T47D (cell line): ENCODE measurements at regions not wholly inside any gene's neighbourhood (a gene's known extent, or its start where the extent isn't known, plus 50 kb on each side); places are given as distances from the start of the nearest gene placed in this dataset.
"Not testable (repeated sequence)": the region's sequence is repeated elsewhere in the genome, so short reads cannot be mapped to it uniquely, and the experiment has no call there.

Source experiments
- DNase-seq, 2 experiments: peaks; one replicate each; pipeline versions ENCODE4 v3.0.0 to v3.0.0-alpha.2; 2011 to 2012; ENCODE audit warnings: low read depth in 1 of 2, low spot score in 1 of 2
- JUND ChIP-seq: IDR thresholded peaks from 2 replicates; pipeline ENCODE4 v1.6.1; 2012; ENCODE audit warnings: low read depth
- in situ Hi-C: cut with HindIII; loops from 2 replicates; pipeline ENCODE4 v1.10.0; 2016; ENCODE audit warnings: low sequenced_read_pairs, low pct_unique_long_range_greater_than_20kb

DNA sequence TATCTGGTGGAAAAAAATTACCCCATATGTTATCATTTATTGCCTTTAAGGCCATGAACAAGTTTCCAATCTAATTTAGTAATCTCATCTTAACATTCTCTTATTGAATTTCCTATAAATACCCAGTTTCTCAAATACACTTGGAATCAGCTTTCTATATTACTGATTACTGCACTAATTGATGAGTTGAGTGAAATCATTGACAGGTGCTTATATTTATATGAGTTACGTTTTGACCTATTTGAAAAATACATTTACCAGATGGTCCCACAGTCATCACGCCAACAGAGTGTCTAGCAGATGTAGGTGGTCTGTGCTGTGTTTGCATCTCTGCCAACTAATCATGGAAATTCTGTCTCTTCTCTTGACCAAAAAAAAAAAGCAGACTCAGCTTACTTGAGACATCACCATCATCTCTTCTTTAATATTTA, 307.3 kb upstream of the NREP start:
- no peak for DNase-seq
- in situ Hi-C loops: no loop called here
- no peak for TF ChIP-seq JUND

DNA sequence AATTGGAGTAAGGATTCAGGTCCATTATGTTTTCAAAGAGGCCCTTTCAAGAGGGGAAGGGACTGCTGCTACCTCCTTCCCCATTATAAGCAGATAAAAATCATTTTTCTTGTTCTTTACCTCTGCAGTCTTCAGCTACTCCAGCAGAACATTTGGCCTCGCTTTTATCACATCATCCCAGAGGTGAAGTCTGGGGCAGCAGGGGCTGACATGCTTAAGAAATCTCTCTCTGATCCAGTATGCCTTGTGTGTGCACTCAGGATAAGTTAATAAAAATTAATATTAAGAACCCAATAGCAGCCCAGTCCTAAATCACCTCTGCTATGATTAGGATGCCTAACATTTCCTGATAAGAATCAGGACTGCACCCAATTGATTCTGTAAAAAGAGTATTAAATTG, 306.9 kb upstream of the NREP start:
- in situ Hi-C loops: no loop called here
- no peak for TF ChIP-seq JUND
- DNase-seq: no peak

GRCh38 chr5:112063191-112063590, 306.2 kb upstream of the NREP start:
- TF ChIP-seq JUND: no peak
- no peak for DNase-seq
- in situ Hi-C loops: no loop called here

DNA sequence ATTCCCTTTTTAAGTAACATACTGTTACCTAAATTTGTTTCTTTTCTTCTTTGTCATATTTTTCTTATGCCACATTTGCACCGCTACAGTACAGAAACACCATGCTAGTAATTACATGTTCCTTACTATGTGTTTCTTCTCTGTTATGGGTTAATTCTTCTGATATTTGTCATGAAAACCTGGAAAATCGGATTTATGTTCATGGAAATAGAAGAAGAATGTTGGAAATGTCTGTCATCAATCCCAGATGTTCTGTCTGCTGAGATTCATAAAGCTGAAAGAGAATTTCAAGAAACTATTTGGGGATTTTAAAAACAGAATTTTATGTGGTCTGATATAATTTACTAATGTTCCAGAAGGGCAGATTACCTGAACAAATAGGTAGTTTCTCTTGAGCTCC, 305.2 kb upstream of the NREP start:
- no peak for DNase-seq
- no peak for TF ChIP-seq JUND
- in situ Hi-C loops: no loop called here

- DNase-seq: no peak
- in situ Hi-C loops: no loop called here
- TF ChIP-seq JUND: no peak
Measured at GRCh38 chr5:112061666-112062065, 304.7 kb upstream of the NREP start.

GRCh38 chr5:112059579-112060135, 302.7 kb upstream of the NREP start:
- in situ Hi-C loops: no loop called here
- no peak for TF ChIP-seq JUND
- no peak for DNase-seq

GRCh38 chr5:112049738-112050137, 292.7 kb upstream of the NREP start:
- in situ Hi-C loops: no loop called here
- no peak for DNase-seq
- no peak for TF ChIP-seq JUND

DNA sequence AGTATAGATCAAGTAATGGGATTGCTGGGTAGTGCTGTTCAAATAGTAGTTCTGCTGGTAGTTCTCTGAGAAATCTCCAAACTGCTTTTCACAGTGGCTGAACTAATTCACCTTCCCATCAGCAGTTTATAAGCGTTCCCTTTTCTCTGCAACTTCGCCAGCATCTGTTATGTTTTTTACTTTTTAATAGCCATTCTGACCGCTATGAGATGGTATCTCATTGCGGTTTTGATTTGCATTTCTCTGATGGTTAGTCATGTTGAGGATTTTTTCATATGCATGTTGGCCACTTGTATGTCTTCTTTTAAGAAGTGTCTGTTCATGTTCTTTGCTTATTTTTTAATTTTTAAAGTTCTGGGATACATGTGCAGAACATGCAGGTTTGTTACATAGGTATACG, 279.2 kb upstream of the NREP start:
- in situ Hi-C loops: no loop called here
- no peak for DNase-seq
- no peak for TF ChIP-seq JUND

GRCh38 chr5:112034421-112034979, 277.5 kb upstream of the NREP start:
- no peak for DNase-seq
- in situ Hi-C loops: no loop called here
- no peak for TF ChIP-seq JUND

GRCh38 chr5:112026879-112027278, 269.9 kb upstream of the NREP start:
- in situ Hi-C loops, DNase-seq: not testable (repeated sequence)

- no peak for TF ChIP-seq JUND
- DNase-seq: no peak
- in situ Hi-C loops: no loop called here
Measured at GRCh38 chr5:112025757-112026156, 268.8 kb upstream of the NREP start.

DNA sequence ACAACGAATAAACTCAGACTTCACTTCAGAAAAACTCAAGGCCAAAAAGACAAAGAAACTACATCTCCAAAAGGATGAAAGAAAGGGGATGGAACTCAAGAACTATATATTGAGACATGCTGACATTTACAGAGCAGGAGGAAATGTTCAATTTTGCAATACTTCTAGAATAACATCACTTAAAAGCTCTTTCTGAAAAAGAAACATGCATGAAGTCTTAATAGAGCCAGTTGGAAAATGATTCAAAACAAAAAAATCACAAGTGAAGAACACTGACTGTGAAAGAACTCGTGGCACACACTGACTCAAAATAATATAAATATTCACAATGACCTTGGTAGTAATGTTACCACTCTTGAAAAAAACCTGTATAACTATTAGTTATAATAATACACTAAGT, 267.8 kb upstream of the NREP start:
- TF ChIP-seq JUND: no peak
- DNase-seq: no peak
- in situ Hi-C loops: no loop called here

- DNase-seq: no peak
- TF ChIP-seq JUND: no peak
- in situ Hi-C loops: no loop called here
Measured at GRCh38 chr5:112024221-112024620, 267.2 kb upstream of the NREP start.

DNA sequence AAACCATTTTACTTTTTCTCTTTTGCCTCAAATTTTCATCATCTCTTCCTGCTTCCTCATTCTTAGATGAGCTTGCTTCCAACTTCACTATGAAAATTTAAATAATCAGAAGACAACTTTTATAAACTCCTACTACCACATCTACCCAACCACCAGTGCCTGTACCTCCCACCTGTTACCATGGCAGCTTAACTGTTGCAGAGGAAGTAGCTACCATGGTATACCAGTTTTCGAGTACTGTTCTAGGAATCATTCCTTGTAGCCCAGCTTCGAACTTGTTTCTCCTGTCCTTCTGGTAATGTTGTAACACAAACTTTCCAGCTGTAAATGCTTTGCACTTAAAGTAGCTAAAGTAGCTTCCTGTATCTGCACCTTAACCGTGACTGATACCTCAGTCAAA, 266.8 kb upstream of the NREP start:
- DNase-seq: peak in 1 of 2 experiments; percentile 16
- in situ Hi-C loops: no loop called here
- no peak for TF ChIP-seq JUND
